ENCODE measurements at regions not wholly inside any gene's neighbourhood (a gene's known extent, or its start where the extent isn't known, plus 50 kb on each side); places are given as distances from the start of the nearest gene placed in this dataset.
"Not testable (repeated sequence)": the region's sequence is repeated elsewhere in the genome, so short reads cannot be mapped to it uniquely, and the experiment has no call there.

DNA sequence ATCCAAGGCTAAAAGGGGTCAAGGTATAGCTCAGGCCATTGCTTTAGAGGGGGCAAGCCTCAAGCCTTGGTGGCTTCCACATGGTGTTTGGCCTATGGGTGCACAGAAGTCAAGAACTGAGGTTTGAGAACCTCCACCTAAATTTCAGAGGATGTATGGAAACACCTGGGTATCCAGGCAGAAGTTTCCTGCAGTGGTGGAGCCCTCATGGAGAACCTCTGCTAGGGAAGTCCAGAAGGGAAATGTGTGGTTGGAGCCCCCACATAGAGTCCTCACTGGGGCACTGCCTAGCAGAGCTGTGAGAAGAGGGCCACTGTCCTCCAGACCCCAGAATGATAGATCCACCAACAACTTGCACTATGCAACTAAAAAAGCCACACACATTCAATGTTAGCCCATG, 678.7 kb upstream of the ADGRB3 start:
- TF ChIP-seq CTCF (IDR thresholded peaks at IDR 0.05; ENCODE audit: insufficient read depth, low read length, poor library complexity, severe bottlenecking): no peak
- no peak for DNase-seq (ENCODE audit: extremely low read depth, insufficient read length)
- H3K36me3 ChIP-seq (ENCODE audit: control insufficient read depth, insufficient read depth, low read length): no peaks in the 10 kb centered on the region
- no peaks in the 10 kb centered on the region for H3K27me3 ChIP-seq (replicated peaks; ENCODE audit: control insufficient read depth, insufficient read depth, low read length)
- no peak overlapping the region for H3K4me3 ChIP-seq (replicated peaks; ENCODE audit: low read depth, low read length)

- H3K36me3 ChIP-seq (ENCODE audit: control insufficient read depth, insufficient read depth, low read length): no peaks in the 10 kb centered on the region
- no peak for TF ChIP-seq CTCF (IDR thresholded peaks at IDR 0.05; ENCODE audit: insufficient read depth, low read length, poor library complexity, severe bottlenecking)
- no peak overlapping the region for H3K4me3 ChIP-seq (replicated peaks; ENCODE audit: low read depth, low read length)
- no peak for DNase-seq (ENCODE audit: extremely low read depth, insufficient read length)
- no peaks in the 10 kb centered on the region for H3K27me3 ChIP-seq (replicated peaks; ENCODE audit: control insufficient read depth, insufficient read depth, low read length)
These were observed 682.1 kb upstream of the ADGRB3 start for GRCh38 chr6:67952948-67953347.

GRCh38 chr6:67952121-67952520, 683.0 kb upstream of the ADGRB3 start:
- TF ChIP-seq CTCF (IDR thresholded peaks at IDR 0.05; ENCODE audit: insufficient read depth, low read length, poor library complexity, severe bottlenecking): no peak
- no peak for DNase-seq (ENCODE audit: extremely low read depth, insufficient read length)

DNA sequence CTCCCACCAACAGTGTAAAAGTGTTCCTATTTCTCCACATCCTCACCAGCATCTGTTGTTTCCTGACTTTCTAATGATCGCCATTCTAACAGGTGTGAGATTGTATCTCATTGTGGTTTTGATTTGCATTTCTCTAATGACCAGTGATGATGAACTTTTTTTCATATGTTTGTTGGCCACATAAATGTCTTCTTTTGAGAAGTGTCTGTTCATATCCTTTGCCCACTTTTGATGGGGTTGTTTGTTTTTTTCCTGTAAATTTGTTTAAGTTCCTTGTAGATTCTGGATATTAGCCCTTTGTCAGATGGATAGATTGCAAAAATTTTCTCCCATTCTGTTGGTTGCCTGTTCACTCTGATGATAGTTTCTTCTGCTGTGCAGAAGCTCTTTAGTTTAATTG, 687.3 kb upstream of the ADGRB3 start:
- not testable (repeated sequence) for H3K27me3 ChIP-seq (replicated peaks; ENCODE audit: control insufficient read depth, insufficient read depth, low read length); H3K4me3 ChIP-seq (replicated peaks; ENCODE audit: low read depth, low read length); H3K36me3 ChIP-seq (ENCODE audit: control insufficient read depth, insufficient read depth, low read length); DNase-seq (ENCODE audit: extremely low read depth, insufficient read length)

More at GRCh38 chr6:67952121-67952520, 683.0 kb upstream of the ADGRB3 start:
- H3K36me3 ChIP-seq (ENCODE audit: control insufficient read depth, insufficient read depth, low read length): no peaks in the 10 kb centered on the region
- H3K27me3 ChIP-seq (replicated peaks; ENCODE audit: control insufficient read depth, insufficient read depth, low read length): no peaks in the 10 kb centered on the region
- H3K4me3 ChIP-seq (replicated peaks; ENCODE audit: low read depth, low read length): no peak overlapping the region

- no peak overlapping the region for H3K4me3 ChIP-seq (replicated peaks; ENCODE audit: low read depth, low read length)
- TF ChIP-seq CTCF (IDR thresholded peaks at IDR 0.05; ENCODE audit: insufficient read depth, low read length, poor library complexity, severe bottlenecking): no peak
These were observed 699.1 kb upstream of the ADGRB3 start for GRCh38 chr6:67935976-67936477.

GRCh38 chr6:67933278-67933677, 701.8 kb upstream of the ADGRB3 start:
- no peak overlapping the region for H3K4me3 ChIP-seq (replicated peaks; ENCODE audit: low read depth, low read length)
- H3K27me3 ChIP-seq (replicated peaks; ENCODE audit: control insufficient read depth, insufficient read depth, low read length): no peaks in the 10 kb centered on the region
- no peaks in the 10 kb centered on the region for H3K36me3 ChIP-seq (ENCODE audit: control insufficient read depth, insufficient read depth, low read length)
- DNase-seq (ENCODE audit: extremely low read depth, insufficient read length): no peak
- TF ChIP-seq CTCF (IDR thresholded peaks at IDR 0.05; ENCODE audit: insufficient read depth, low read length, poor library complexity, severe bottlenecking): peak; percentile 26

More at GRCh38 chr6:67935976-67936477, 699.1 kb upstream of the ADGRB3 start:
- no peak for DNase-seq (ENCODE audit: extremely low read depth, insufficient read length)
- no peaks in the 10 kb centered on the region for H3K27me3 ChIP-seq (replicated peaks; ENCODE audit: control insufficient read depth, insufficient read depth, low read length)
- no peaks in the 10 kb centered on the region for H3K36me3 ChIP-seq (ENCODE audit: control insufficient read depth, insufficient read depth, low read length)

GRCh38 chr6:67922588-67922987, 712.5 kb upstream of the ADGRB3 start:
- H3K4me3 ChIP-seq (replicated peaks; ENCODE audit: low read depth, low read length); DNase-seq (ENCODE audit: extremely low read depth, insufficient read length); H3K27me3 ChIP-seq (replicated peaks; ENCODE audit: control insufficient read depth, insufficient read depth, low read length); H3K36me3 ChIP-seq (ENCODE audit: control insufficient read depth, insufficient read depth, low read length): not testable (repeated sequence)

- H3K27me3 ChIP-seq (replicated peaks; ENCODE audit: control insufficient read depth, insufficient read depth, low read length); DNase-seq (ENCODE audit: extremely low read depth, insufficient read length); H3K4me3 ChIP-seq (replicated peaks; ENCODE audit: low read depth, low read length); H3K36me3 ChIP-seq (ENCODE audit: control insufficient read depth, insufficient read depth, low read length): not testable (repeated sequence)
These were observed 715.0 kb upstream of the ADGRB3 start for GRCh38 chr6:67920040-67920439.
